Bronchial epithelial cell (primary cell): ENCODE measurements at regions not wholly inside any gene's neighbourhood (a gene's known extent, or its start where the extent isn't known, plus 50 kb on each side); places are given as distances from the start of the nearest gene placed in this dataset.

ENCODE experiments used
- DNase-seq: peaks from one replicate; pipeline ENCODE4 v3.0.0-alpha.2; 2010; ENCODE audit warnings: low read depth
- FAIRE-seq: peaks from 2 replicates; lab custom pipeline; 2011; peaks lifted over from hg19 to GRCh38; lab: Jason Lieb, UNC
- H3K27me3 ChIP-seq: 2 replicates; pipeline ENCODE4 v1.5.1; 2011; ENCODE audit warnings: low read length; ENCODE audit not compliant: control insufficient read depth, insufficient read depth
- H3K36me3 ChIP-seq: 2 replicates; pipeline ENCODE4 v1.5.1; 2011; ENCODE audit warnings: low read length; ENCODE audit not compliant: control insufficient read depth, insufficient read depth
- H3K4me3 ChIP-seq: 2 replicates; pipeline ENCODE4 v1.5.1; 2011; ENCODE audit warnings: mild to moderate bottlenecking, low read depth, low read length, control low read depth
- CTCF ChIP-seq: IDR thresholded peaks from 2 replicates; pipeline ENCODE4 v1.5.1; 2011; ENCODE audit warnings: mild to moderate bottlenecking, moderate library complexity, low read length, control low read depth, inconsistent platforms; ENCODE audit not compliant: insufficient read depth, severe bottlenecking

GRCh38 chr2:228474466-228474865 lies 293.0 kb upstream of the SPHKAP start:
- no peak for TF ChIP-seq CTCF
- no peaks in the 10 kb centered on the region for H3K36me3 ChIP-seq
- DNase-seq, result no peak
- no peaks in the 10 kb centered on the region for H3K27me3 ChIP-seq
- no peak overlapping the region for H3K4me3 ChIP-seq
- no peak for FAIRE-seq

- FAIRE-seq (no peak), DNase-seq (no peak)
- H3K4me3 ChIP-seq, result no peak overlapping the region
- no peak for TF ChIP-seq CTCF
- H3K27me3 ChIP-seq, result no peaks in the 10 kb centered on the region
- no peaks in the 10 kb centered on the region for H3K36me3 ChIP-seq
Measured at GRCh38 chr2:228469721-228470120, 288.2 kb upstream of the SPHKAP start.

GRCh38 chr2:228466851-228467250 lies 285.4 kb upstream of the SPHKAP start:
- H3K36me3 ChIP-seq, result no peaks in the 10 kb centered on the region
- no peak overlapping the region for H3K4me3 ChIP-seq
- H3K27me3 ChIP-seq, result no peaks in the 10 kb centered on the region
- TF ChIP-seq CTCF, result no peak
- DNase-seq (no peak), FAIRE-seq (no peak)

GRCh38 chr2:228465408-228465807 lies 283.9 kb upstream of the SPHKAP start:
- no peak for FAIRE-seq
- H3K4me3 ChIP-seq, result no peak overlapping the region
- no peak for TF ChIP-seq CTCF
- no peak for DNase-seq
- H3K27me3 ChIP-seq, result no peaks in the 10 kb centered on the region
- H3K36me3 ChIP-seq, result no peaks in the 10 kb centered on the region

GRCh38 chr2:228458364-228458763 lies 276.9 kb upstream of the SPHKAP start:
- no peak for TF ChIP-seq CTCF
- FAIRE-seq (no peak), DNase-seq (no peak)
- Histone ChIP-seq H3K4me3 (no peak overlapping the region), H3K27me3 (no peaks in the 10 kb centered on the region), H3K36me3 (no peaks in the 10 kb centered on the region)

GRCh38 chr2:228447266-228447915 lies 265.9 kb upstream of the SPHKAP start:
- TF ChIP-seq CTCF, result no peak
- no peak for DNase-seq
- Histone ChIP-seq H3K4me3 (no peak overlapping the region), H3K36me3 (no peaks in the 10 kb centered on the region), H3K27me3 (no peaks in the 10 kb centered on the region)
- FAIRE-seq, result no peak
